Right atrium auricular region (tissue), 2 donors: ENCODE measurements at regions not wholly inside any gene's neighbourhood (a gene's known extent, or its start where the extent isn't known, plus 50 kb on each side); places are given as distances from the start of the nearest gene placed in this dataset.
"Not testable (repeated sequence)": the region's sequence is repeated elsewhere in the genome, so short reads cannot be mapped to it uniquely, and the experiment has no call there.

ENCODE experiments used
- DNase-seq: peaks from one replicate; pipeline ENCODE4 v3.0.0-alpha.2; 2019; ENCODE audit warnings: low spot score
- H3K27ac ChIP-seq, 2 donors: fragments of 200-600 bp; sonication (generic); 1 replicate in 1 of 2; 2 replicates in 1 of 2; pipeline ENCODE4 v1.5.1; 2016 to 2019
- H3K27me3 ChIP-seq, 2 donors: fragments of 200-600 bp; sonication (generic); one replicate each; pipeline versions ENCODE4 v1.5.1 to v1.6.0; 2017 to 2019
- H3K36me3 ChIP-seq: fragments of 200-600 bp; sonication (generic); one replicate; pipeline ENCODE4 v1.5.1; 2016
- H3K4me1 ChIP-seq, 2 donors: fragments of 200-600 bp; sonication (generic); one replicate each; pipeline versions ENCODE4 v1.5.1 to v1.6.0; 2017 to 2019
- H3K4me3 ChIP-seq, 2 donors: fragments of 200-600 bp; sonication (generic); 1 replicate in 1 of 2; 2 replicates in 1 of 2; pipeline ENCODE4 v1.5.1; 2017 to 2019; ENCODE audit warnings: mild to moderate bottlenecking in 1 of 2, moderate library complexity in 1 of 2
- H3K9me3 ChIP-seq, 2 donors: fragments of 200-600 bp; sonication (generic); one replicate each; pipeline ENCODE4 v1.5.1; 2019
- TF ChIP-seq, protein P1 (sequence below), 2 donors: fragments of 200-600 bp; sonication (generic); IDR thresholded peaks; one replicate each; pipeline ENCODE4 v1.5.1; 2019; ENCODE audit warnings: antibody characterized with exemption in 2 of 2

DNA sequence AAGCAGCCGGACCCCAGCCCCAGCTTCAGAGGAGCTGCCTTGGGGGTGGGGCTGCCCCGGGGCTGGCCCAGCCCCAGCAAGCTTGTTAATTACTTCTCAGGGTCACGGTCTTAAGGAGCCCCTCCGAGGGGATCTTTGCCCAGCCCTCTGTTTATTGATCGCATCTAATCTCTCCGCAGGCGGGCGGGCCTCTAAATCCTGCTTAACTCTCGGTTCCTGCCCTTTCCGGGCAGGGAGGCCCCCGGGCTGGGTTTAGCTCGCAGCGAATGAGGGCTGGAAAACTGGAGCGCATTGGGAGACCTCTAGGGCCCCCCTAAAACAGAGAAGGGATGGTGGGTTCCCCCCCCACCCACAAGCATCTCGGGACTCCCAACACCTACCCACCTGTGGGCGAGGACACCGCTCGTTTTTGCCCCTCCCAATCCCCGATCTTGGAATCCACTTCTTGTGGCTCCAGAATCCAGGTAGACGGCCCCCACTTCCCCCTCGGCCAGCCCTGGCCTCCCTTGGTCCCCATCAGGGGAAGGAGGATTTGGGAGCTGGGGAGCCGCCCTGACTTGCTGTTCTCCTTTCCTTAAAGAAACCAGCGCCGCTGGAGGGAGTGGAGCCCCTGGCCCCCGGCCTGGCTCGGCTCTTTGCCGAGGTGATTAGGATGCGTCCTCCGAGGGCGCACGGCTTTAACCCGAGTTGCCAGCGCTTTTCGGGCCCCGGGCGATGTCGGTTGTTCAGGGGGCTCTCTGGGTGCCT is 59.5 kb upstream of the ADGRL1 start:
- TF ChIP-seq, protein P1, sequence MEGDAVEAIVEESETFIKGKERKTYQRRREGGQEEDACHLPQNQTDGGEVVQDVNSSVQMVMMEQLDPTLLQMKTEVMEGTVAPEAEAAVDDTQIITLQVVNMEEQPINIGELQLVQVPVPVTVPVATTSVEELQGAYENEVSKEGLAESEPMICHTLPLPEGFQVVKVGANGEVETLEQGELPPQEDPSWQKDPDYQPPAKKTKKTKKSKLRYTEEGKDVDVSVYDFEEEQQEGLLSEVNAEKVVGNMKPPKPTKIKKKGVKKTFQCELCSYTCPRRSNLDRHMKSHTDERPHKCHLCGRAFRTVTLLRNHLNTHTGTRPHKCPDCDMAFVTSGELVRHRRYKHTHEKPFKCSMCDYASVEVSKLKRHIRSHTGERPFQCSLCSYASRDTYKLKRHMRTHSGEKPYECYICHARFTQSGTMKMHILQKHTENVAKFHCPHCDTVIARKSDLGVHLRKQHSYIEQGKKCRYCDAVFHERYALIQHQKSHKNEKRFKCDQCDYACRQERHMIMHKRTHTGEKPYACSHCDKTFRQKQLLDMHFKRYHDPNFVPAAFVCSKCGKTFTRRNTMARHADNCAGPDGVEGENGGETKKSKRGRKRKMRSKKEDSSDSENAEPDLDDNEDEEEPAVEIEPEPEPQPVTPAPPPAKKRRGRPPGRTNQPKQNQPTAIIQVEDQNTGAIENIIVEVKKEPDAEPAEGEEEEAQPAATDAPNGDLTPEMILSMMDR (IDR thresholded peaks at IDR 0.05) = no peak
- Histone ChIP-seq H3K9me3 (no peaks in the 10 kb centered on the region), H3K27ac (no peak overlapping the region), H3K27me3 (no peaks in the 10 kb centered on the region), H3K36me3 (no peaks in the 10 kb centered on the region), H3K4me3 (no peak overlapping the region), H3K4me1 (peaks cover 0 to 4% of the 10 kb centered on the region in 2 donors)
- no peak for DNase-seq

DNA sequence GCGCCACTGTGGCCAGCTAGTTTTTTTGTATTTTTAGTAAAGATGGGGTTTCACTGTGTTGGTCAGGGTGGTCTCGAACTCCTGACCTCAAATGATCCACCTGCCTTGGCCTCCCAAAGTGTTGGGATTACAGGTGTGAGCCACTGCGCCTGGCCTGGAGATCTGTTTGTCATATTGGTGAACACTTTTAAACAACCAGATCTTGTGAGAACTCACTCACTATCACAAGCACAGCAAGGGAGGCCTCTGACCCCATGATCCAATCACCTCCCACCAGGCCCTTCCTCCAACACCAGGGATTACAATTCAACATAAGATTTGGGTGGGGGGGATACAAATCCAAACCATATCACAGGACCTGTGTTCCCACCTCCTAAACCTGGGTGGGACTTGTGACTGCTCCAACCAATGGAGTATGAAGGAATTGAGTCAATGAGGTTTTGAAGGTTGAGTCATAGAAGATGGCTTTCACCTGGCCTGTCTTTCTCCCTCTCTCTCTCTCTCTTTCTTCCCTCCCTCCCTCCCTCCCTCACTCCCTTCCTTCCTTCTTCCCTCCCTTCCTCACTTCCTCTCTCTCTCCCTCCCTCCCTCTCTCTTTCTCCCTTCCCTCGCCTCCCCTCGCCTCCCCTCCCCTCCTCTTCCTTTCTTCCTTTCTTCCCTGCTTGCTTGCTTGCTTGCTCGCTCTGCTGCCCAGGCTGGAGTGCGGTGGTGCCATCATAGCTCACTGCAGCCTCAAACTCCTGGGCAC is 50.1 kb upstream of the ADGRL1 start:
- DNase-seq, H3K36me3 ChIP-seq, H3K27me3 ChIP-seq, H3K4me3 ChIP-seq, H3K27ac ChIP-seq, H3K9me3 ChIP-seq, H3K4me1 ChIP-seq: not testable (repeated sequence)
